ENCODE measurements at regions not wholly inside any gene's neighbourhood (a gene's known extent, or its start where the extent isn't known, plus 50 kb on each side); places are given as distances from the start of the nearest gene placed in this dataset.

DNA sequence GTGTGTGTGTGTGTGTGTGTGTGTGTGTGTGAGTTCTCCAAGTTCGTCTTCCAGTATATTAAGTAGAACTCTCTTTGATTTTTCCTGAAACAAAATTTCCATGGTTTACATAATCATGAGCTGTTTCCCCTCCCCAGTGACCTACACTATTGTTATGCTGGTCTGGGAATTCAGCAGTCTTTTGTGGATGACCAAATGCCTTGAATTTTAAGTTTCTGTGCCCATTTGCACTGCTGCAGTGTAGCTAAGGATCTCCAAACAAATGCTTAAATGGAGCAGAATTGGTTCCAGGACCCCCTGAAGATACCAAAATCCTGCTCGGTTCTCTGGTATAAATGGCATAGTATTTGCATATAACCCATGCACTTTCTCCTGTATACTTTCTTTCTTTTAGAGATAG is 77.2 kb upstream of the SLC34A2 start:
- DNase-seq (ENCODE audit: low spot score), result no peak

DNA sequence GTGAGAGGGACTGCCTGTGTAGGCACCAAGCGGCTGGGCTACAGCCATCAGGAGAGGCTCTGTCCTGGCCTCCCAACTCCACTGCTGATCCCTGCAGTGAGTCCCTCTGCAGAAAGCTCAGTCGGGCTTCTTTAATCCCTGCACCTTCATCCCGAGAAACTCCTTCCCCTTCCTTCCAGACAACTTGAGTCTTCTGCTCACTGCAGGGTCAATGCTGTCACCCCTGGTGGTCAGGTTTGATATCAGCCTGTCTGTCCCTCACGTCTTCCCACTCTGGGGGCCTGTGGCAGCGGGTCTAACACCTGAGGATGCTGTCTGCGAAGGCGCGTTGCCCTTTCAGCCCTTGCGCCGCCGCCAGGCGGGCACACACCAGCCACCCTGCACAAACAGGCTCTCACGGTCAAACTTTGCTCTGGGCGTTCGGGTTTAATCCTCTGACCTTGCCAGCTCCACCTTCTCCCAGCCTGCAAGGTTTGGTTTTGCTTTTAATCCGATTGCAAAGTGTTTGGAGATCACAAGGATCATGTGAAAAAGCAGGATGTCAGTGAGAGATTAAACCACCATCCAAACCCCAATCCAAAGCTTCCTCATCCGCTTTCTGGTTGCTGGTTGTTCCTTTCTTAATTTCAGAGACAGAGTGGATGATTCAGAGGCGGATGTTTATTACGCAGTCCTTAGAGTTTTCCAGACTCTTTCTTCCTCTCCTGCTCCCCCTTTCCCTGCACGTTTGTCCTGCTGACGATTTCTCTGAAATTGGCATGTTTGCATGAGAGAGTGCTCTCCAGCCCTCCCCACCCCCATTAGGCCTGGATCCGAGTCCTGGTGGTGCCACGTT is 74.8 kb upstream of the SLC34A2 start:
- no peak for DNase-seq (ENCODE audit: low spot score)

DNA sequence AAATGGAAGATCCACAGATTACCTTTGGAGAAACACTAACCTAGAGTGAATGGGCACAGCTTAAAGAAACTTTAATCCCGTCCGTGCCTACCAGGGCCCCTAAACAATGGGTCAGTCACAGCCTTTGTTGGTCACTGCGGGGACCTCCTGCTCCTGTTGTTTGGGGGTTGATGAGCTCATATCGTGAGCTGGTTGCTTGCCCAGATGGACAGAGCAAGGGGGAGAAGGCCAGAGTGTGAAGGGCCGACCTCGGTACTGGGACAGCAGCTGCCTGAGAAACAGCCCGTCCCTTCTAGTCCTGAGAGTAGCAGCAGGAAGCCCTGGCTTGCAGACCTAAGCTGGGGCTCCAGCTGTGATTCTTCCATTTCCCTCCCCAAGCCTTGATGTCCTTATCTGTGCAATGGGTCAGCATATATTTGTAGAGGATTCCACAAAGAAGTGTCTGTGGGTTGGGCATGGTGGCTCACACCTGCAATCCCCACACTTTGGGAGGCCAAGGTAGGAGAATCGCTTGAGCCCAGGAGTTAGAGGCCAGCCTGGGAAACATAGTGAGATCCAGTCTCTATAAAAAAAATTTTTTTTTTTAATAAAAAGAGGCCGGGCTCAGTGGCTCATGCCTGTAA is 69.6 kb upstream of the SLC34A2 start:
- DNase-seq (ENCODE audit: low spot score), result no peak

DNA sequence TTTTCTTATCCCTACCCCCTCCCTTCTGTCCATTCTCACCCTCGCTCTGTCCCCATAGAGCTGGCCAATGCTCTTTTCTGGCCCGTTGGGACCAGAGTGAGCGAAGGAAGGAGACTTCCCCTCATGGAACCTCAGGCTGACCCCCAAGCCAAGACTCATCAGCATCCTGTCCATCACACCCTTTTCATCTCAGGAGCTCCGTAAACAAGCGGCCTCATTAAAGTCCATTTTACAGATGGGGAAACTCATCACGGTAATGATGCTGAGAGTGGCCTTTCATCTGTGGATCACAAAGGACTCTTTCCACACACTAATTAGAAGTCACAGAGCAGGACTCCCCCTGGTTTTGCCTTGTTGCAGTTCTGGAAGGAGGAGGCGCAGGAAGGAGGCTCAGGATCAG is 67.4 kb upstream of the SLC34A2 start:
- no peak for DNase-seq (ENCODE audit: low spot score)

DNA sequence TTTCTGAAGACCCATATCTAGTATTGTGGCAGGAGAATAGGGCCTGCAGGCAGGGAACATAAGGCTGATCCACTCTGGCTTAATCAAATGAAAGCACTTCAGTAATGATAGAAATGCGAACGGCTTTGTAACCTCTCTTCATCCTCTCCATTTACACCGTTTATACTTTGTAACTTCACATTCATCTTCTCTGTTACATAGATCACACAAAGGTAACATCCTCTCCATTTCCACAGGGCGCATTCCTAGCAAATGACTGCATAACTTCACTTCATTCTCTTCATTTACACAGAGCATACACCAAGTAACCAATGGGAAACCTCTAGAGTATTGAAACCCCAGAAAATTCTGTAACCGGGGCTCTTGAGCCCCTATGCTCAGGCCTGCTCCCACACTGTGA is 65.5 kb upstream of the SLC34A2 start:
- DNase-seq (ENCODE audit: low spot score), result no peak

DNA sequence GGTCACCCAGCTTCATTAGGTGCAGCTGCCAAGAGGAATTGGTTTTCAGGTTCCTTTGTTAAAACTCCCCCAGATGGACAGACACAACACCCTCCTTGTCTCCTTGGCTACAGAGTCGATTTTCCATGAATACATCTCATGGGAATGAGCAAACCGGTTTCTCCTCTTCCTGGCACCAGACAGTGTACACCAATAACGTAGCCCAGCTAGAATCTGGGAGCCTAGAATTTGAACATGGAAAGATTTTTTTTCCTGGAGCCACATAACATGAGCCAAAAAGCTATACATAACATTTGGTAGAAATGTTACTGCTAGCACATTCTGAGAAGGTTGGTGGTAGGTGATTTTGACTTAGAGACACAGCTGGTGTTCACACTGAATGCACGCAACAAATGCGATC is 62.9 kb upstream of the SLC34A2 start:
- no peak for DNase-seq (ENCODE audit: low spot score)

All from HT-29 (cell line).